HepG2 (cell line): ENCODE measurements at regions not wholly inside any gene's neighbourhood (a gene's known extent, or its start where the extent isn't known, plus 50 kb on each side); places are given as distances from the start of the nearest gene placed in this dataset.

Source experiments
- ATAC-seq: fragments of 200-7000 bp; cut with Tn5 transposase; 3 replicates; pipeline ENCODE4 v1.9.1; 2020; ENCODE audit warnings: mild to moderate bottlenecking, moderate library complexity
- BruUV-seq: library from RNA; stranded (reverse); fragments of 400-500 nt; replicated peaks from 2 replicates; lab custom pipeline; 2021; lab: Mats Ljungman, UMichigan
- CTCF ChIA-PET: fragments of 300-600 bp; formaldehyde crosslinking; extraction: SDS; loops from one replicate; lab custom pipeline; 2021; ENCODE audit warnings: low total read pairs, inconsistent platforms, low intra/inter-chr PET ratio; lab: Yijun Ruan, JAX
- POLR2A ChIA-PET: fragments of 350-600 bp; sonication (Branson Sonifier 250); formaldehyde crosslinking; loops from one replicate; lab custom pipeline; 2020; ENCODE audit warnings: antibody characterized with exemption, inconsistent platforms; lab: Yijun Ruan, JAX
- DNase-seq: peaks from one replicate; pipeline ENCODE4 v3.0.0-alpha.2; 2015; ENCODE audit warnings: low spot score
- FAIRE-seq: peaks from 3 replicates; lab custom pipeline; 2011; peaks lifted over from hg19 to GRCh38; lab: Jason Lieb, UNC
- H2AFZ ChIP-seq: one replicate; pipeline ENCODE4 v1.6.1; 2011; ENCODE audit warnings: low read length, inconsistent platforms
- H3K27ac ChIP-seq: fragments of 300-600 bp; 3 replicates; pipeline ENCODE4 v1.8.0; 2011; ENCODE audit warnings: mixed run types, mild to moderate bottlenecking, mixed read lengths, low read length, inconsistent platforms; ENCODE audit not compliant: insufficient read depth; ENCODE audit errors: extremely low read length
- H3K27me3 ChIP-seq, 2 experiments: fragments of 200-600 bp in 1 of 2; 2 replicates in 1 of 2; 3 replicates in 1 of 2; pipeline versions ENCODE4 v1.6.0 to v1.8.0; 2011; ENCODE audit warnings: low read length in 2 of 2, mild to moderate bottlenecking in 2 of 2, moderate library complexity in 2 of 2, inconsistent platforms in 1 of 2; ENCODE audit not compliant: insufficient read depth in 2 of 2, control insufficient read depth in 1 of 2
- H3K36me3 ChIP-seq, 2 experiments: fragments of 200-600 bp in 1 of 2; replicated peaks in 1 of 2; 2 replicates in 1 of 2; 3 replicates in 1 of 2; pipeline versions ENCODE4 v1.5.1 to v1.8.0; 2011; ENCODE audit warnings: low read length in 2 of 2, inconsistent platforms in 1 of 2; ENCODE audit not compliant: insufficient read depth in 2 of 2, control insufficient read depth in 1 of 2
- H3K4me1 ChIP-seq: 2 replicates; pipeline ENCODE4 v1.5.1; 2012; ENCODE audit warnings: low read length, inconsistent platforms; ENCODE audit not compliant: insufficient read depth
- H3K4me2 ChIP-seq: 2 replicates; pipeline ENCODE4 v1.6.0; 2011; ENCODE audit warnings: low read depth, low read length, inconsistent platforms
- H3K4me3 ChIP-seq, 3 experiments: fragments of 200-600 bp in 1 of 3; sonication (generic), shearing (Covaris generic) in 1 of 3; replicated peaks in 1 of 3; 2 replicates each; pipeline ENCODE4 v1.5.1; 2011 to 2016; ENCODE audit warnings: low read length in 3 of 3, inconsistent platforms in 2 of 3, low read depth in 2 of 3, mild to moderate bottlenecking in 2 of 3, control low read depth in 1 of 3, mixed read lengths in 1 of 3; ENCODE audit not compliant: insufficient read depth in 1 of 3
- H3K79me2 ChIP-seq: one replicate; pipeline ENCODE4 v1.6.1; 2011; ENCODE audit warnings: low read length, inconsistent platforms; ENCODE audit not compliant: insufficient read depth
- H3K9ac ChIP-seq: 2 replicates; pipeline ENCODE4 v1.6.0; 2011; ENCODE audit warnings: mild to moderate bottlenecking, low read depth, low read length, inconsistent platforms; ENCODE audit not compliant: insufficient read depth
- H3K9me3 ChIP-seq: 2 replicates; pipeline ENCODE4 v1.5.1; 2012; ENCODE audit warnings: mild to moderate bottlenecking, low read length
- H4K20me1 ChIP-seq: 2 replicates; pipeline ENCODE4 v1.6.0; 2011; ENCODE audit warnings: inconsistent platforms, mild to moderate bottlenecking, low read length, moderate library complexity; ENCODE audit not compliant: insufficient read depth
- ARNTL ChIP-seq: sonication (generic); formaldehyde crosslinking; IDR thresholded peaks from 2 replicates; pipeline ENCODE4 v1.4.0; 2020; ENCODE audit warnings: mild to moderate bottlenecking, missing genetic modification reagents
- EHMT2 ChIP-seq: fragments of 200-600 bp; sonication (generic); IDR thresholded peaks from 2 replicates; pipeline ENCODE4 v1.7.0; 2017; ENCODE audit warnings: antibody characterized with exemption, low read depth, low read length, borderline replicate concordance
- HHEX ChIP-seq: IDR thresholded peaks from 2 replicates; pipeline ENCODE4 v1.6.1; 2016; ENCODE audit warnings: control low read depth
- KDM4B ChIP-seq: sonication (generic); formaldehyde crosslinking; IDR thresholded peaks from 2 replicates; pipeline ENCODE4 v1.4.0; 2020; ENCODE audit warnings: missing genetic modification reagents
- MAFF ChIP-seq: IDR thresholded peaks from 2 replicates; pipeline ENCODE4 v1.6.1; 2011; ENCODE audit warnings: low read depth, low read length, improper control_type of control experiment
- MAFK ChIP-seq, 2 experiments: IDR thresholded peaks in 1 of 2; conservative IDR thresholded peaks in 1 of 2; 2 replicates each; pipeline ENCODE4 v1.6.1; 2011; ENCODE audit warnings: improper control_type of control experiment in 2 of 2, low read length in 2 of 2
- NFIC ChIP-seq: IDR thresholded peaks from 2 replicates; pipeline ENCODE4 v1.6.1; 2012; ENCODE audit warnings: mild to moderate bottlenecking, low read length, inconsistent platforms
- NFKB2 ChIP-seq: sonication (generic); formaldehyde crosslinking; IDR thresholded peaks from 2 replicates; pipeline ENCODE4 v1.4.0; 2020; ENCODE audit warnings: missing genetic modification reagents, borderline replicate concordance
- NFYB ChIP-seq: sonication (generic); formaldehyde crosslinking; IDR thresholded peaks from 2 replicates; pipeline ENCODE4 v1.4.0; 2020; ENCODE audit warnings: missing genetic modification reagents
- PHB2 ChIP-seq: fragments of 450-650 bp; IDR thresholded peaks from 2 replicates; pipeline ENCODE4 v1.6.1; 2018; ENCODE audit not compliant: partially characterized antibody
- POLR2G ChIP-seq: fragments of 200-400 bp; formaldehyde crosslinking; IDR thresholded peaks from 2 replicates; pipeline ENCODE4 v1.6.1; 2018; ENCODE audit warnings: mild to moderate bottlenecking, low read depth, low read length, moderate library complexity
- SETDB1 ChIP-seq: sonication (generic); formaldehyde crosslinking; IDR thresholded peaks from 2 replicates; pipeline ENCODE4 v1.5.1; 2020; ENCODE audit warnings: missing genetic modification reagents, mild to moderate bottlenecking, borderline replicate concordance
- SKI ChIP-seq: fragments of 450-650 bp; IDR thresholded peaks from one replicate; pipeline ENCODE4 v1.6.1; 2018; ENCODE audit warnings: mild to moderate bottlenecking; ENCODE audit not compliant: partially characterized antibody
- ZBTB7A ChIP-seq: sonication (generic); formaldehyde crosslinking; IDR thresholded peaks from 2 replicates; pipeline ENCODE4 v1.8.0; 2022; ENCODE audit warnings: mild to moderate bottlenecking, missing genetic modification reagents
- ZNF891 ChIP-seq: sonication (generic); formaldehyde crosslinking; IDR thresholded peaks from 2 replicates; pipeline ENCODE4 v1.5.0; 2020; ENCODE audit warnings: mild to moderate bottlenecking, missing genetic modification reagents
- WGBS: methylation state at CpG from one replicate; pipeline ENCODE4 v1.1.6; 2017; ENCODE audit warnings: low lambda C conversion rate; 5-methylcytosine and 5-hydroxymethylcytosine counted together
- in situ Hi-C: cut with HindIII; loops from 2 replicates; pipeline ENCODE4 v1.10.0; 2017; ENCODE audit warnings: low pct_unique_long_range_greater_than_20kb; ENCODE audit not compliant: extremely low pct_ligation_motif_present
- intact Hi-C: fragments of 100-400 bp; cut with micrococcal nuclease; formaldehyde crosslinking; loops from one replicate; pipeline ENCODE4 v1.10.0; 2022; ENCODE audit not compliant: unreplicated experiment
- TF ChIP-seq, protein P1 (sequence below): sonication (generic); formaldehyde crosslinking; IDR thresholded peaks from 2 replicates; pipeline ENCODE4 v1.8.1; 2023; ENCODE audit warnings: mild to moderate bottlenecking, moderate library complexity, missing genetic modification reagents
- TF ChIP-seq, protein P2 (sequence below): sonication (generic); formaldehyde crosslinking; IDR thresholded peaks from 2 replicates; pipeline ENCODE4 v1.4.0; 2020; ENCODE audit warnings: missing genetic modification reagents, mild to moderate bottlenecking, borderline replicate concordance

DNA sequence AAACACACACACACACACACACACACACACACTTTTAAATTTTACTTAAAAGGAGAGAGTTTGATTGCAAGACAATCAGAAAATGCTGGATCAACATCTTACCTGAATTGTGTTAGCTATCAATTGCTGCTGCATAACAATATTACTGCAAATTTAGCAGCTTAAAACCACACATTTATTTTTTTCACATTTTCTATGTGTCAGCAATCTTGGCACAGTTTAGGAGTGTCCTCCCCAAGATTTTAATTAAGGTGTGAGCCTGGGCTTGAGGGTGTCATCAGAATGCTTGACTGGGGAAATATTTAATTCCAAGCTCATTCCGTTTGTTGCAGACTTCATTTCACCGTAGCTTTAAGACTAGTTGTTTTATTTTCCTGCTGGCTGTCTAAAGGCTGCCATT, 431.0 kb upstream of the GJE1 start:
- no peaks in the 10 kb centered on the region for H3K36me3 ChIP-seq
- FAIRE-seq (no peak), ATAC-seq (no peak), DNase-seq (no peak)
- 20% methylated on average over 2 of the region's 2 CpGs for WGBS
- BruUV-seq: no TSS peak
- H4K20me1 ChIP-seq: no peaks in the 10 kb centered on the region
- H3K79me2 ChIP-seq: no peaks in the 10 kb centered on the region
- CTCF ChIA-PET: no interaction called here
- H3K27me3 ChIP-seq: peaks cover 1 to 3% of the 10 kb centered on the region in 2 experiments; a peak in 1 of 5 replicates
- no peaks in the 10 kb centered on the region for H3K4me1 ChIP-seq
- H3K9ac ChIP-seq: no peak overlapping the region
- H3K4me2 ChIP-seq: no peak overlapping the region
- no peak overlapping the region for H2AFZ ChIP-seq
- no peak overlapping the region for H3K27ac ChIP-seq
- no peaks in the 10 kb centered on the region for H3K9me3 ChIP-seq
- no peak overlapping the region for H3K4me3 ChIP-seq
- TF ChIP-seq MAFF (peak; percentile 73), PHB2 (no peak), ZBTB7A (CRISPR knock-in tag) (no peak), NFIC (no peak), MAFK (conservative IDR thresholded peaks at IDR 0.05 in 1 of 2, IDR thresholded peaks at IDR 0.05 in 1 of 2; ENCODE audit: low read length in 2 of 2) (peak; percentile 56 to 80; a peak in 3 of 4 replicates), HHEX (no peak)
- TF ChIP-seq, protein P1, sequence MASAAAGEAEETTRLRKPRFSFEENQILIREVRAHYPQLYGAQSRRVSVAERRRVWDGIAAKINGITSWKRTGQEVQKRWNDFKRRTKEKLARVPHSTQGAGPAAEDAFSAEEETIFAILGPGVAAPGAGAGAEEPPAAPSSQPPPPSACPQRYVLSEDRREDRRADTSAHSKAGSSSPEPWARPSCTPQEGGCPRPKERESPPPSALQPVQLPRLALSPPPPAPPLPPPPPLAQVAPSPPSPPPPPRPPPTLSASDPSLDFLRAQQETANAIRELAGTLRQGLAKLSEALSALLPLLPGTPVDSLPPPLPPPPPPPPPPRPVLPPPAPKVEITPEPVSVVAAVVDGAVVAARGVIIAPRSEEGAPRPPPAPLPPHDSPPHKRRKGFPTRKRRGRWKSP: no peak
- intact Hi-C loops (no loop called here), in situ Hi-C loops (no loop called here)
- POLR2A ChIA-PET: no interaction called here

DNA sequence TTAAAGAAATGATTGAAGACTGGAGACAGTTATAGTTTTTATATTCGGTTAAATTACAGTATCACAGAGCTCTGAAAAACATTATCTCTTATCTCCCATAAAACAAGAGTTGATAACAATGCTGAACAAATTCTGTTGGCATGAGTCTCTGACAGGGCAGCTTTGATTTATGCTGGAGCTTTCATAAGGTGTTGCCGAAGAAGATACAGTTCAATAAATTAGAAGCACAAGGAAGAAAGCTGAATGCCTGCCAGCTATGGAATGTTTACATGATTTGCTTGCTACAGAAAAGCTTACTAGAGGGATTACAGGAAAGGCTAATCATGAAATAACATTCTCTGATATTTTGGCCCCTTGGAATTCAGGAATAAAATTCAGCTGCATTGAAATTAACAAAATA, 431.9 kb upstream of the GJE1 start:
- 13% methylated on average over 2 of the region's 2 CpGs for WGBS
- POLR2A ChIA-PET: no interaction called here
- TF ChIP-seq SKI (no peak), EHMT2 (no peak), ZNF891 (CRISPR knock-in tag) (no peak), KDM4B (CRISPR knock-in tag) (no peak), SETDB1 (CRISPR knock-in tag) (no peak), ARNTL (CRISPR knock-in tag) (no peak), NFKB2 (no peak), POLR2G (no peak), NFYB (no peak)
- TF ChIP-seq, protein P2, sequence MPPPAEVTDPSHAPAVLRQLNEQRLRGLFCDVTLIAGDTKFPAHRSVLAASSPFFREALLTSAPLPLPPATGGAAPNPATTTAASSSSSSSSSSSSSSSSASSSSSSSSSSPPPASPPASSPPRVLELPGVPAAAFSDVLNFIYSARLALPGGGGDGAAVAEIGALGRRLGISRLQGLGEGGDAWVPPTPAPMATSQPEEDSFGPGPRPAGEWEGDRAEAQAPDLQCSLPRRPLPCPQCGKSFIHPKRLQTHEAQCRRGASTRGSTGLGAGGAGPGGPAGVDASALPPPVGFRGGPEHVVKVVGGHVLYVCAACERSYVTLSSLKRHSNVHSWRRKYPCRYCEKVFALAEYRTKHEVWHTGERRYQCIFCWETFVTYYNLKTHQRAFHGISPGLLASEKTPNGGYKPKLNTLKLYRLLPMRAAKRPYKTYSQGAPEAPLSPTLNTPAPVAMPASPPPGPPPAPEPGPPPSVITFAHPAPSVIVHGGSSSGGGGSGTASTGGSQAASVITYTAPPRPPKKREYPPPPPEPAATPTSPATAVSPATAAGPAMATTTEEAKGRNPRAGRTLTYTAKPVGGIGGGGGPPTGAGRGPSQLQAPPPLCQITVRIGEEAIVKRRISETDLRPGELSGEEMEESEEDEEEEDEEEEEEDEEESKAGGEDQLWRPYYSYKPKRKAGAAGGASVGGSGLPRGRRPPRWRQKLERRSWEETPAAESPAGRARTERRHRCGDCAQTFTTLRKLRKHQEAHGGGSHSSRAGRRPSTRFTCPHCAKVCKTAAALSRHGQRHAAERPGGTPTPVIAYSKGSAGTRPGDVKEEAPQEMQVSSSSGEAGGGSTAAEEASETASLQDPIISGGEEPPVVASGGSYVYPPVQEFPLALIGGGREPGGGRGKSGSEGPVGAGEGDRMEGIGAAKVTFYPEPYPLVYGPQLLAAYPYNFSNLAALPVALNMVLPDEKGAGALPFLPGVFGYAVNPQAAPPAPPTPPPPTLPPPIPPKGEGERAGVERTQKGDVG (CRISPR knock-in tag): no peak

More for the DNA sequence above, 431.9 kb upstream of the GJE1 start:
- ATAC-seq (no peak), FAIRE-seq (no peak), DNase-seq (no peak)
- Histone ChIP-seq H3K27ac (no peak overlapping the region), H3K4me1 (no peaks in the 10 kb centered on the region), H3K27me3 (peaks cover 1 to 3% of the 10 kb centered on the region in 2 experiments; a peak in 1 of 5 replicates), H2AFZ (no peak overlapping the region), H3K36me3 (no peaks in the 10 kb centered on the region), H3K79me2 (no peaks in the 10 kb centered on the region), H3K4me3 (no peak overlapping the region), H3K9me3 (no peaks in the 10 kb centered on the region), H3K4me2 (no peak overlapping the region), H4K20me1 (no peaks in the 10 kb centered on the region), H3K9ac (no peak overlapping the region)
- CTCF ChIA-PET: no interaction called here
- intact Hi-C loops (no loop called here), in situ Hi-C loops (no loop called here)
- BruUV-seq: no TSS peak
